ENCODE measurements at regions not wholly inside any gene's neighbourhood (a gene's known extent, or its start where the extent isn't known, plus 50 kb on each side); places are given as distances from the start of the nearest gene placed in this dataset.
"Not testable (repeated sequence)": the region's sequence is repeated elsewhere in the genome, so short reads cannot be mapped to it uniquely, and the experiment has no call there.

- H3K36me3 Mint-ChIP-seq, result no peaks in the 10 kb centered on the region
- no peak for DNase-seq
- no peaks in the 10 kb centered on the region for H3K27me3 Mint-ChIP-seq
- no peak overlapping the region for H3K4me3 Mint-ChIP-seq
- H3K9me3 Mint-ChIP-seq, result peaks cover 5 to 30% (median 7%) of the 10 kb centered on the region in 7 donors
- H3K4me1 Mint-ChIP-seq, result no peaks in the 10 kb centered on the region
- no peak overlapping the region for H3K27ac Mint-ChIP-seq
- no peak for ATAC-seq (ENCODE audit: low read depth in 2 of 2)
Observed at GRCh38 chr7:54201501-54201900, 340.7 kb upstream of the VSTM2A start.

DNA sequence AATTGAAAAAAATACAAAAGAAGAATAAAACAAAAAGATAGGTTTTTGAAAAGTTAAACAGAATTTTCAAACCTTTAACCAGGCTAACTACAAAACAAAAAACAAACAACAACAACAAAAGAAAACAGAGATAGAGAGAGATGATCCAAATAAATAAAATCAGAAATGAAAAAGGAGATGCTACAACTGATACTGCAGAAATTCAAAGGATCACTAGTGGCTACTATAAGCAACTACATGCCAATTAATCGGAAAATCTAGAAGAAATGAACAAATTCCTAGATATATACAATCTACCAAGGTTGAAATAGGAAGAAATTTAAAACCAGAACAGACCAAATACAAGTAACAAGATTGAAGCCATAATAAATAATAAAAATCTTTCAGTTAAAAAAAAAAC is 326.8 kb upstream of the VSTM2A start:
- DNase-seq, result no peak
- Mint-ChIP-seq H3K27ac (no peak overlapping the region), H3K27me3 (no peaks in the 10 kb centered on the region), H3K4me1 (no peaks in the 10 kb centered on the region), H3K4me3 (no peak overlapping the region), H3K36me3 (no peaks in the 10 kb centered on the region), H3K9me3 (peaks cover 24 to 59% (median 38%) of the 10 kb centered on the region in 7 donors)
- ATAC-seq (ENCODE audit: low read depth in 2 of 2), result no peak

- not testable (repeated sequence) for H3K4me3 Mint-ChIP-seq; H3K36me3 Mint-ChIP-seq; H3K9me3 Mint-ChIP-seq; DNase-seq; H3K27me3 Mint-ChIP-seq; H3K27ac Mint-ChIP-seq; ATAC-seq (ENCODE audit: low read depth in 2 of 2); H3K4me1 Mint-ChIP-seq
Observed at GRCh38 chr7:54226030-54226429, 316.1 kb upstream of the VSTM2A start.

GRCh38 chr7:54242776-54243175 is 299.4 kb upstream of the VSTM2A start:
- Mint-ChIP-seq H3K4me1 (no peaks in the 10 kb centered on the region), H3K36me3 (no peaks in the 10 kb centered on the region), H3K4me3 (no peak overlapping the region), H3K27me3 (no peaks in the 10 kb centered on the region), H3K27ac (no peak overlapping the region), H3K9me3 (peaks cover 6 to 17% (median 12%) of the 10 kb centered on the region in 7 donors)
- no peak for ATAC-seq (ENCODE audit: low read depth in 2 of 2)
- DNase-seq, result no peak

- DNase-seq (no peak), ATAC-seq (ENCODE audit: low read depth in 2 of 2) (no peak)
- no peaks in the 10 kb centered on the region for H3K27me3 Mint-ChIP-seq
- peak overlapping the region in 1 of 6 donors; percentile 46 for H3K27ac Mint-ChIP-seq
- H3K4me1 Mint-ChIP-seq, result no peaks in the 10 kb centered on the region
- H3K9me3 Mint-ChIP-seq, result peaks cover 5 to 12% (median 11%) of the 10 kb centered on the region in 7 donors
- H3K36me3 Mint-ChIP-seq, result no peaks in the 10 kb centered on the region
- H3K4me3 Mint-ChIP-seq, result peak overlapping the region in 1 of 8 donors; percentile 17
Observed at GRCh38 chr7:54245020-54245419, 297.2 kb upstream of the VSTM2A start.

DNA sequence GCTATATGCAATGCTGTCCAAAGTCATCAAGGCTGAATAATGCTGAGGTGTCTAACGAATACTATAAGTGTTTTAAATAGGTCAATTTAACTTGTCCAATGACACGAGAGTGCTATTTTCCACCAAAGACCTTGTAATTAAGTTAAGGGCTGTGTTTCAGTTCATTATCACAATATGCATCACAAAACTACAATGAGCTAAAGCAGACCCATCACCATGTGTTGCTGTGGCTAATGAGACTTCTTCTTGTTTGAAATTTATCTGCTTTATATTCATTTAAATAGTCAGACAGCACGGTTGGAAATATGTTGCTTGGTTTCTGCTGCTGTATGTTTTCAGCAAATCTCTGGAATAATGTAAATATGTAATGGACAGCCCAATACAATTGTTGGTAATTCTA is 292.5 kb upstream of the VSTM2A start:
- DNase-seq (no peak), ATAC-seq (ENCODE audit: low read depth in 2 of 2) (no peak)
- Mint-ChIP-seq H3K4me3 (no peak overlapping the region), H3K27me3 (no peaks in the 10 kb centered on the region), H3K9me3 (peaks cover 0 to 6% (median 3%) of the 10 kb centered on the region in 7 donors), H3K36me3 (no peaks in the 10 kb centered on the region), H3K27ac (no peak overlapping the region), H3K4me1 (no peaks in the 10 kb centered on the region)

- no peak for ATAC-seq (ENCODE audit: low read depth in 2 of 2)
- Mint-ChIP-seq H3K4me1 (no peaks in the 10 kb centered on the region), H3K27ac (no peak overlapping the region), H3K36me3 (no peaks in the 10 kb centered on the region), H3K9me3 (peaks cover 0 to 14% (median 4%) of the 10 kb centered on the region in 7 donors), H3K27me3 (no peaks in the 10 kb centered on the region), H3K4me3 (no peak overlapping the region)
- no peak for DNase-seq
Observed at GRCh38 chr7:54252256-54253035, 289.7 kb upstream of the VSTM2A start.

- ATAC-seq (ENCODE audit: low read depth in 2 of 2), result no peak
- H3K27me3 Mint-ChIP-seq, result no peaks in the 10 kb centered on the region
- H3K36me3 Mint-ChIP-seq, result no peaks in the 10 kb centered on the region
- no peak for DNase-seq
- H3K4me1 Mint-ChIP-seq, result no peaks in the 10 kb centered on the region
- H3K9me3 Mint-ChIP-seq, result peaks cover 0 to 14% (median 4%) of the 10 kb centered on the region in 7 donors
- H3K27ac Mint-ChIP-seq, result no peak overlapping the region
- H3K4me3 Mint-ChIP-seq, result no peak overlapping the region
Observed at GRCh38 chr7:54253036-54253373, 289.2 kb upstream of the VSTM2A start.

DNA sequence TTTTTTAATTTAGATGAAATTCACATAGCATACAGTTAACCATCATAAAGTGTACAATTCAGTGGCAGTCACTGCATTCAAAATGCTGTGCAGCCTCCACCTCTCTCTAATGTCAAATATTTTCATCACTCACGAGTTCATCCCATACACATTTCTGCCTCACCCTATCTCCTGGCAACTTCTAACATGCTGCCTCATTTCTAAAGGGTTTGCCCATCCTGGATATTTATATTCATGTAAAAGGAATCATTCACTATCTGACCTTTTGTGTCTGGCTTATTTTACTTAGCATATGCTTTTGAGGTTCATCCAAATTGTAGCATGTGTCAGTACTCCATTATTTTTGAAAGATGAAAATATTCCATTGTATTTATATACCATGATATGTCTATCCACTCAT is 286.9 kb upstream of the VSTM2A start:
- ATAC-seq (ENCODE audit: low read depth in 2 of 2), result no peak
- no peak overlapping the region for H3K4me3 Mint-ChIP-seq
- no peaks in the 10 kb centered on the region for H3K27me3 Mint-ChIP-seq
- H3K4me1 Mint-ChIP-seq, result no peaks in the 10 kb centered on the region
- no peaks in the 10 kb centered on the region for H3K36me3 Mint-ChIP-seq
- H3K27ac Mint-ChIP-seq, result no peak overlapping the region
- H3K9me3 Mint-ChIP-seq, result peaks cover 0 to 14% (median 5%) of the 10 kb centered on the region in 7 donors
- no peak for DNase-seq

GRCh38 chr7:54259185-54259584 is 283.0 kb upstream of the VSTM2A start:
- no peaks in the 10 kb centered on the region for H3K27me3 Mint-ChIP-seq

GRCh38 chr7:54260941-54261371 is 281.2 kb upstream of the VSTM2A start:
- ATAC-seq (ENCODE audit: low read depth in 2 of 2) (no peak), DNase-seq (no peak)
- Mint-ChIP-seq H3K27me3 (no peaks in the 10 kb centered on the region), H3K9me3 (peaks cover 5 to 17% (median 12%) of the 10 kb centered on the region in 7 donors), H3K27ac (no peak overlapping the region), H3K4me3 (no peak overlapping the region), H3K4me1 (no peaks in the 10 kb centered on the region), H3K36me3 (no peaks in the 10 kb centered on the region)

More at GRCh38 chr7:54259185-54259584, 283.0 kb upstream of the VSTM2A start:
- Mint-ChIP-seq H3K9me3 (peaks cover 0 to 25% (median 5%) of the 10 kb centered on the region in 7 donors), H3K36me3 (no peaks in the 10 kb centered on the region), H3K4me3 (no peak overlapping the region), H3K4me1 (no peaks in the 10 kb centered on the region), H3K27ac (no peak overlapping the region)
- no peak for DNase-seq
- no peak for ATAC-seq (ENCODE audit: low read depth in 2 of 2)

- ATAC-seq (ENCODE audit: low read depth in 2 of 2) (no peak), DNase-seq (no peak)
- Mint-ChIP-seq H3K4me3 (no peak overlapping the region), H3K27me3 (no peaks in the 10 kb centered on the region), H3K4me1 (no peaks in the 10 kb centered on the region), H3K36me3 (peaks cover 0 to 6% of the 10 kb centered on the region in 2 donors), H3K27ac (no peak overlapping the region), H3K9me3 (peaks cover 13 to 29% (median 18%) of the 10 kb centered on the region in 7 donors)
Observed at GRCh38 chr7:54278847-54279246, 263.3 kb upstream of the VSTM2A start.

- no peak overlapping the region for H3K27ac Mint-ChIP-seq
- DNase-seq (no peak), ATAC-seq (ENCODE audit: low read depth in 2 of 2) (no peak)
- peaks cover 13 to 33% (median 18%) of the 10 kb centered on the region in 7 donors for H3K9me3 Mint-ChIP-seq
- no peaks in the 10 kb centered on the region for H3K4me1 Mint-ChIP-seq
- no peak overlapping the region for H3K4me3 Mint-ChIP-seq
- no peaks in the 10 kb centered on the region for H3K27me3 Mint-ChIP-seq
- peaks cover 0 to 4% of the 10 kb centered on the region in 2 donors for H3K36me3 Mint-ChIP-seq
Observed at GRCh38 chr7:54292171-54292925, 249.8 kb upstream of the VSTM2A start.

DNA sequence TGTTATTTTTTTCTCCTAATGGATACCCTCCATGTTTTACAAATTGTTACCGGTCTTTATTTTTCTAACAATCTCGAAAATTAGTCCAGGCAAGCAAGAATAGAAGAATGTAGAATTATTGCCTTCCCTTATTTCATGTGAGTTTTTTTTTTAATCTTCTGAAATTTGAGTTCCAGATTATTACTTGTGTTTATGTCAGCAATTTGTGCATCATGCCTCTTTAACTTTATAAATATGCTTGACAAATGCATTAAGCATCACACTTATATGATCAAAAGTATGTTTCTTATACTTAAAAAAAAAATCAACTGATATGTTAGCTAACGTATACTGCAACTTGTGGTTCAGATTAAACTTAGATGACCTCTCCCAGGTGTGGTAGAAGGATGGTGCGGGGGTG is 242.7 kb upstream of the VSTM2A start:
- no peak for ATAC-seq (ENCODE audit: low read depth in 2 of 2)
- Mint-ChIP-seq H3K27ac (no peak overlapping the region), H3K36me3 (no peaks in the 10 kb centered on the region), H3K4me1 (no peaks in the 10 kb centered on the region), H3K27me3 (no peaks in the 10 kb centered on the region), H3K4me3 (no peak overlapping the region), H3K9me3 (peaks cover 2 to 18% (median 7%) of the 10 kb centered on the region in 7 donors)
- no peak for DNase-seq

All from naive B cell (primary cell).